ENCODE measurements at regions not wholly inside any gene's neighbourhood (a gene's known extent, or its start where the extent isn't known, plus 50 kb on each side); places are given as distances from the start of the nearest gene placed in this dataset.

GRCh38 chr14:35231207-35231760 lies 60.9 kb upstream of the PSMA6 start:
- H3K27ac Mint-ChIP-seq, result no peak overlapping the region
- H3K36me3 Mint-ChIP-seq, result peaks cover 3% of the 10 kb centered on the region
- no peaks in the 10 kb centered on the region for H3K27me3 Mint-ChIP-seq (ENCODE audit: low read depth)
- no peak for TF ChIP-seq CTCF (IDR thresholded peaks at IDR 0.05; ENCODE audit: unreplicated experiment)
- H3K9me3 Mint-ChIP-seq, result no peaks in the 10 kb centered on the region
- H3K4me1 Mint-ChIP-seq, result peaks cover 4% of the 10 kb centered on the region
- H3K4me3 Mint-ChIP-seq, result no peak overlapping the region
- no peak for DNase-seq (ENCODE audit: low spot score in 2 of 2, unreplicated experiment in 2 of 2)

- Mint-ChIP-seq H3K36me3 (peaks cover under 1% of the 10 kb centered on the region), H3K4me1 (peaks cover 4% of the 10 kb centered on the region), H3K27ac (no peak overlapping the region), H3K27me3 (ENCODE audit: low read depth) (no peaks in the 10 kb centered on the region), H3K4me3 (no peak overlapping the region), H3K9me3 (no peaks in the 10 kb centered on the region)
- DNase-seq (ENCODE audit: low spot score in 2 of 2, unreplicated experiment in 2 of 2), result no peak
- no peak for TF ChIP-seq CTCF (IDR thresholded peaks at IDR 0.05; ENCODE audit: unreplicated experiment)
These were observed 58.0 kb upstream of the PSMA6 start for GRCh38 chr14:35234012-35234805.

- Mint-ChIP-seq H3K36me3 (peaks cover 1% of the 10 kb centered on the region), H3K4me1 (peaks cover 4% of the 10 kb centered on the region), H3K9me3 (no peaks in the 10 kb centered on the region), H3K27me3 (ENCODE audit: low read depth) (no peaks in the 10 kb centered on the region), H3K4me3 (no peak overlapping the region), H3K27ac (no peak overlapping the region)
- TF ChIP-seq CTCF (IDR thresholded peaks at IDR 0.05; ENCODE audit: unreplicated experiment), result no peak
- DNase-seq (ENCODE audit: low spot score in 2 of 2, unreplicated experiment in 2 of 2), result no peak
These were observed 56.3 kb upstream of the PSMA6 start for GRCh38 chr14:35235840-35236239.

- Mint-ChIP-seq H3K4me3 (no peak overlapping the region), H3K27ac (no peak overlapping the region), H3K9me3 (no peaks in the 10 kb centered on the region), H3K36me3 (peaks cover 1% of the 10 kb centered on the region), H3K4me1 (peaks cover 4% of the 10 kb centered on the region), H3K27me3 (ENCODE audit: low read depth) (no peaks in the 10 kb centered on the region)
- DNase-seq (ENCODE audit: low spot score in 2 of 2, unreplicated experiment in 2 of 2), result no peak
- no peak for TF ChIP-seq CTCF (IDR thresholded peaks at IDR 0.05; ENCODE audit: unreplicated experiment)
These were observed 55.4 kb upstream of the PSMA6 start for GRCh38 chr14:35236806-35237205.

- Mint-ChIP-seq H3K4me1 (no peaks in the 10 kb centered on the region), H3K36me3 (peaks cover 1% of the 10 kb centered on the region), H3K27me3 (ENCODE audit: low read depth) (no peaks in the 10 kb centered on the region), H3K27ac (no peak overlapping the region), H3K9me3 (no peaks in the 10 kb centered on the region), H3K4me3 (no peak overlapping the region)
- no peak for DNase-seq (ENCODE audit: low spot score in 2 of 2, unreplicated experiment in 2 of 2)
- no peak for TF ChIP-seq CTCF (IDR thresholded peaks at IDR 0.05; ENCODE audit: unreplicated experiment)
These were observed 52.0 kb upstream of the PSMA6 start for GRCh38 chr14:35240231-35240630.

Measured in mesothelial cell of epicardium (in vitro differentiated cells).